ENCODE measurements at regions not wholly inside any gene's neighbourhood (a gene's known extent, or its start where the extent isn't known, plus 50 kb on each side); places are given as distances from the start of the nearest gene placed in this dataset.

DNA sequence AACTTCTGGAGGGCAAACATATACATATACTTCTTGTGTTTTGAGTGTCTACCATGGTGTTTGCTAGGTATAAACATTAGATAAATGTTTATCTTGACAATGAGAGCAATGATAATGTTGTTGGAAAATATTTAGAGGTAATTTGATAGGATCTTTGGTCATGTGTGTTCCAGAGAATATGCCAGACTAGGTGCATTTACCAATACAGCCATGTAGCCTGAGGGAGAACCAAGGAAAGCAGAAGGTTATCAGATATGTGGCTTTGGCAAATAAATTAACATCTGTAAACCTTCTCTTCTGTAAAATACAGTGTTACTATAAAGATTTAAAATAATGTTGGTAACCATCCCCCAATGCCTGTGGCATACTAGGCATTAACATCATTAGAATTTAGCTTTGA lies 226.8 kb downstream of the C11orf87 start:
- Histone ChIP-seq H3K9me3 (no peaks in the 10 kb centered on the region), H3K4me1 (no peaks in the 10 kb centered on the region), H3K27me3 (no peaks in the 10 kb centered on the region), H3K27ac (no peak overlapping the region), H3K36me3 (no peaks in the 10 kb centered on the region), H3K4me3 (no peak overlapping the region)
- no peak for DNase-seq
- intact Hi-C loops (cut with DNase I; ENCODE audit: low total_unique reads) (no loop called here), in situ Hi-C loops (cut with MboI; ENCODE audit: low pct_ligation_motif_present in 1 of 4, low pct_unique_long_range_greater_than_20kb in 1 of 4, low sequenced_read_pairs in 3 of 4) (no loop called here)
- TF ChIP-seq EP300 (IDR thresholded peaks at IDR 0.05; ENCODE audit: low read depth) (no peak), POLR2A (IDR thresholded peaks at IDR 0.05) (no peak), POLR2AphosphoS5 (IDR thresholded peaks at IDR 0.05) (no peak)
- TF ChIP-seq, protein P1, sequence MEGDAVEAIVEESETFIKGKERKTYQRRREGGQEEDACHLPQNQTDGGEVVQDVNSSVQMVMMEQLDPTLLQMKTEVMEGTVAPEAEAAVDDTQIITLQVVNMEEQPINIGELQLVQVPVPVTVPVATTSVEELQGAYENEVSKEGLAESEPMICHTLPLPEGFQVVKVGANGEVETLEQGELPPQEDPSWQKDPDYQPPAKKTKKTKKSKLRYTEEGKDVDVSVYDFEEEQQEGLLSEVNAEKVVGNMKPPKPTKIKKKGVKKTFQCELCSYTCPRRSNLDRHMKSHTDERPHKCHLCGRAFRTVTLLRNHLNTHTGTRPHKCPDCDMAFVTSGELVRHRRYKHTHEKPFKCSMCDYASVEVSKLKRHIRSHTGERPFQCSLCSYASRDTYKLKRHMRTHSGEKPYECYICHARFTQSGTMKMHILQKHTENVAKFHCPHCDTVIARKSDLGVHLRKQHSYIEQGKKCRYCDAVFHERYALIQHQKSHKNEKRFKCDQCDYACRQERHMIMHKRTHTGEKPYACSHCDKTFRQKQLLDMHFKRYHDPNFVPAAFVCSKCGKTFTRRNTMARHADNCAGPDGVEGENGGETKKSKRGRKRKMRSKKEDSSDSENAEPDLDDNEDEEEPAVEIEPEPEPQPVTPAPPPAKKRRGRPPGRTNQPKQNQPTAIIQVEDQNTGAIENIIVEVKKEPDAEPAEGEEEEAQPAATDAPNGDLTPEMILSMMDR (IDR thresholded peaks at IDR 0.05): no peak

DNA sequence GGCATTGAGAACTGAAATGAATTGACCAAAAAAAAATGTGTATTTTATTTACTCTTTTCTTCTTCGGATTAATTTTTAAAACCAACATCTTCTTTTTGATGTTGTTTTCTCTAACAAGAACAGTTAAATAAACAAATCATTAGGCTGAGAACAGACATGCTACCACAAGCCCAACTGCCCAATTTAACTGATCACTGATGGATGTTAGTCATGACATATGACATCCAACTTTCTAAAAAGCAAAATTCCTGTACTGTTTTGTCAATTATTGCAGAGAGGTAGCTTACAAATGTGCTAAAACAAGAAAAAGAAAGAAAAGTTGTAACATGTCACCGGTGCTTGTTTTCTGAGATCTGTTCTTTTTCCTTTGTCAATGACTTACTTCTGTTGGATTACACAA lies 232.1 kb downstream of the C11orf87 start:
- intact Hi-C loops (cut with DNase I; ENCODE audit: low total_unique reads): no loop called here
- TF ChIP-seq POLR2A (IDR thresholded peaks at IDR 0.05) (no peak), POLR2AphosphoS5 (IDR thresholded peaks at IDR 0.05) (no peak), EP300 (IDR thresholded peaks at IDR 0.05; ENCODE audit: low read depth) (no peak)
- TF ChIP-seq, protein P1 (IDR thresholded peaks at IDR 0.05): no peak
- Histone ChIP-seq H3K36me3 (no peaks in the 10 kb centered on the region), H3K4me3 (no peak overlapping the region), H3K27ac (no peak overlapping the region), H3K4me1 (no peaks in the 10 kb centered on the region), H3K9me3 (no peaks in the 10 kb centered on the region), H3K27me3 (no peaks in the 10 kb centered on the region)
- no peak for DNase-seq
- in situ Hi-C loops (cut with MboI; ENCODE audit: low pct_ligation_motif_present in 1 of 4, low pct_unique_long_range_greater_than_20kb in 1 of 4, low sequenced_read_pairs in 3 of 4): no loop called here
- WGBS, 2 donors (ENCODE audit: low coverage in 1 of 2): 64 to 75% methylated on average over 2 of the region's 2 CpGs

DNA sequence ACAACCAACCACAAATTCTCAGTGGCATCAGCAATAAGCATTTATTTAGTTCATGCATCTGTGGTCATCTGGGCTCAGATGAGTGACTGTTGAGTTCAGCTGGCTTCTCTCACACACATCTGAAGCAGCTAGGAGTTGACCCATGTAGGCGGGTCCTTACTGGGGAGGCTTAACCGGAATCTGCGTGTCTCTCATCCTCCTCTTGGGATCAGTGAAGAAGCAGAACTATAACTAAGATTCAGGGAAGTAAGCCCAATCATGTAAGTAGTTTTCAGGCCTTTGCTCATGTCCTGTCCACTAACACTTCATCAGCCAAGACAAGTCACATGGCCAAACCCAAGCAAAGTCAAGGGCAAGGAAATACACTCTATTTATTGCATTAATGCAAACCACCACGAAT lies 236.2 kb downstream of the C11orf87 start:
- in situ Hi-C loops (cut with MboI; ENCODE audit: low pct_ligation_motif_present in 1 of 4, low pct_unique_long_range_greater_than_20kb in 1 of 4, low sequenced_read_pairs in 3 of 4): no loop called here
- H3K4me3 ChIP-seq: no peak overlapping the region
- no peaks in the 10 kb centered on the region for H3K4me1 ChIP-seq
- TF ChIP-seq POLR2A (IDR thresholded peaks at IDR 0.05): no peak
- TF ChIP-seq POLR2AphosphoS5 (IDR thresholded peaks at IDR 0.05): no peak
- TF ChIP-seq, protein P1 (IDR thresholded peaks at IDR 0.05): no peak
- no peak for TF ChIP-seq EP300 (IDR thresholded peaks at IDR 0.05; ENCODE audit: low read depth)
- no peak overlapping the region for H3K27ac ChIP-seq
- H3K9me3 ChIP-seq: no peaks in the 10 kb centered on the region
- no peaks in the 10 kb centered on the region for H3K27me3 ChIP-seq
- intact Hi-C loops (cut with DNase I; ENCODE audit: low total_unique reads): no loop called here
- 71 to 72% methylated on average over 2 to 4 of the region's 4 CpGs for WGBS, 2 donors (ENCODE audit: low coverage in 1 of 2)
- no peak for DNase-seq
- H3K36me3 ChIP-seq: no peaks in the 10 kb centered on the region

GRCh38 chr11:109667719-109668118 lies 245.7 kb downstream of the C11orf87 start:
- 94 to 100% methylated on average over 2 of the region's 2 CpGs for WGBS, 2 donors (ENCODE audit: low coverage in 1 of 2)
- TF ChIP-seq, protein P1 (IDR thresholded peaks at IDR 0.05): no peak
- TF ChIP-seq POLR2A (IDR thresholded peaks at IDR 0.05): no peak
- TF ChIP-seq EP300 (IDR thresholded peaks at IDR 0.05; ENCODE audit: low read depth): no peak
- no peak for TF ChIP-seq POLR2AphosphoS5 (IDR thresholded peaks at IDR 0.05)
- H3K4me1 ChIP-seq: no peaks in the 10 kb centered on the region
- in situ Hi-C loops (cut with MboI; ENCODE audit: low pct_ligation_motif_present in 1 of 4, low pct_unique_long_range_greater_than_20kb in 1 of 4, low sequenced_read_pairs in 3 of 4) (no loop called here), intact Hi-C loops (cut with DNase I; ENCODE audit: low total_unique reads) (no loop called here)
- H3K27ac ChIP-seq: no peak overlapping the region
- no peaks in the 10 kb centered on the region for H3K36me3 ChIP-seq
- H3K27me3 ChIP-seq: no peaks in the 10 kb centered on the region
- DNase-seq: no peak
- H3K4me3 ChIP-seq: no peak overlapping the region
- H3K9me3 ChIP-seq: no peaks in the 10 kb centered on the region
